ENCODE measurements at regions not wholly inside any gene's neighbourhood (a gene's known extent, or its start where the extent isn't known, plus 50 kb on each side); places are given as distances from the start of the nearest gene placed in this dataset.

DNA sequence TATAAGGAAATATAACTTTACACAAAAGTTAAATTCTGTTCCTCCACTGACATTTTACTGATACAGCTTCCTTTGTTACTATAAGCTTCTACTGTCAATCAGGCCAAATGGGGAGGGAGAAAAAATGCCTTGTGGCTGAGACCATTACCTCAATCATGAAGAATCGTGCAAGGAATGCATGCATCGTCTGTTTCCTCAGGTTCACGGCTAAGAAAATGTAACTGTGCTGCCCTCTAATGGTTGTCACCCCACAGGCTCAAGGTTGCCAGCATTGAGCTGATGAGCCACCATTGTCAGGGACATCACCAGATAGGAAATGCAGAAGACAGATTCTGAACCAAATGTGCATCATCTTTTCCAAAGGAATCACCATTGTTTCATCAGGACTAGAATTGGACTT is 426.9 kb downstream of the CDH2 start:
- no peak for DNase-seq

DNA sequence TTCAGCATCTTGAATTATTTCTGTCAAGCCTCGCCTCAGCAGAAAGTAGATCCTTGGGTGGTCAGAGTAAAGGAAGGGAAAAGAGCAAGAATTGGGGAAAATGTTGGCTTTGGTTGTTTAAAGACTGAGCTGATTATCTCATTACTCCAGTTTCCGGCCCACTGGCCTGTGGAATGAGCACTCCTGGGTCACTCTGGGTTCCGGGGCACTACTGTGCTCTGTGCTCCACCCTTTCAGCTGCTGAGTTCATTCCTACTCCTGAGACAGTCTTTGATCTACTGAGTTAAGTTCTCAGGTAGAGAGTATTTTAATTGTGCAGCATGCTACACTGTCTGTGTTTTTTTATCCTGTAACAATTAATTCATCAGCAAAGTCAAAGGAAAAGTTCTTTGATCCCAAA is 427.7 kb downstream of the CDH2 start:
- DNase-seq = no peak

DNA sequence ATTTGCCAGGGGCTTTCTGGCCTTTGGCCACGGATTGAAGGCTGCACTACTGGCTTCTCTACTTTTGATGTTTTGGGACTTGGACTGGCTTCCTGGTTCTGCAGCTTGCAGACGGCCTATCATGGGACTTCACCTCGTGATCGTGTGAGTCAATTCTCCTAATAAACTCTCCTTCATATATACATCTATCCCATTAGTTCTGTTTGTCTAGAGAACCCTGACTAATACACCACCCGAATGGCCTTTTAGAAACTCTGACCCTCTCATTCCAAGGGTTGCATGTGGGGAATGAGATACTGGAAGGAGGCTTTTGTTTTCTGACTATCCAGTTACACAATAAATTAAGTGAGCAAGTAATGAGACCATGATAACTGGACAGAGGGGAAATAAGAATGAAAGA is 430.7 kb downstream of the CDH2 start:
- no peak for DNase-seq

DNA sequence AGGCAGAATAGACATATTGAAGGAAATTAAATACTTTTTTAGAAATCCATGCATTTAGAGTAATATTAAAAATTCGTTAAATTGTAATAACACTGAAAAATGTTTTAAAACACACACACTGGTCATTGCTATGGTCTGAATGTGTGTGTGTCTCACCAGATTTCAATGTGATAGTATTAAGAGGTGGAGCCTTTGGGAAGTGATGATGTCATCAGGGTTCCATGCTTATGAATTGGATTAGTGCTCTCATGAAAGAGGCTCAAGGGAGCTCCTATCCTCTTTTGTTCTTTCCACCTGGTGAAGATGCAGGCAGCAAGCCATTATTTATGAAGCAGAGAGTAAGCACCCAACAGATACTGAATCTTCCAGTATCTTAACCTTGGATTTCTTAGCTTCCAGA is 441.8 kb downstream of the CDH2 start:
- DNase-seq = no peak

DNA sequence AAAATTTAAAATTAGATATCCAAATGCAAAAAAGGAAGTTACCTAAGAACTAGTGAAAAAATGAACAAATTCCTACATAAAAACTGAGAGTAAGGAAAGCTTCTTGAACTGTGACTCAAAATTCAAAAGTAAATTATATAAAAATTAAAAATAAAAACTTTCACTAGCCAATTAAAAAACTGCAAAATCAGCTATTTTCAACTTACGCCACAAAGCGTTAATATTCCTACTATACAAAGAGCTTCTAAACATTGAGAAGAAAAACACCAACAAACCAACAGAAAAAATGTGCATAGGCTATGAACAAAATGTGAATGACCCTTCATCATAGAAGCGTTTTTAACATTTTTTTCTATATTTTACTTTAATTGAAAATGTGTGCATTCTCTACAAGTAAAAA is 445.7 kb downstream of the CDH2 start:
- no peak for DNase-seq

DNA sequence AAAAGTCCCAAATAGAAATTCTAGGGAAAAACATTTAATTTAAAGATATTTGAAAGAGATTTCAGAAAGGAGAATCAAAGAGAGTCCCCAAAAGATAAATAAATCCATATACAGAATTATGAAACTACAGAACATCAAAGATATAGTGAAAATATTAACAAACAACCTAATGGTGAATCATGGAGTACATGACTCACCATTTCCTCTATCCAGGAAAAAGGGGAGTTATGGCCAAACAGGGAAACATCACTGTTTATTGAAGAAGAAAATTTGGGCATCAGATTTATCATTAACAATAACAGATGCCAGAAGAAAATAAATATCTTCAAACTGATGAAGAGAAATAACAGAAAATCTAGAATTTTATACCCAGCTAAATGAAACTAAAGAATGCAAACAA is 448.3 kb downstream of the CDH2 start:
- DNase-seq = no peak

DNA sequence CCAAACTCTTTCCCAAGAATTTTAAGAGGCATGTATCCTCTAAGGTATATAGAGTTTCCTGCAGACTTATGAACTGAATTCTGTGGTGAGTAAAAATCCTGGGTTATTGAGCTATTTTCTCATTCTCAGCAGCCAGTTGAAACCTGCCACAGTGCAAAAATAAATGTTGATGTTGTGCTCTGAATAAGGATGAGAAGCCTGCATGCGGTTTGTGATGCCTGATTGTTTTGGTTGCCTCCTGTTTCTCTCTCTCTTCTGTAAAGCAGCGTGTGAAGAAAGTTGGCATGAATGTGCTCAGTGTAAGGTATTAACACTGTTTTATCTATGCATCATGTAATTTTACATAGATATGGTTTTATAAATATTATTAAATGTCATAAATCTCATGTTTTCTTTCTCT is 452.6 kb downstream of the CDH2 start:
- no peak for DNase-seq

DNA sequence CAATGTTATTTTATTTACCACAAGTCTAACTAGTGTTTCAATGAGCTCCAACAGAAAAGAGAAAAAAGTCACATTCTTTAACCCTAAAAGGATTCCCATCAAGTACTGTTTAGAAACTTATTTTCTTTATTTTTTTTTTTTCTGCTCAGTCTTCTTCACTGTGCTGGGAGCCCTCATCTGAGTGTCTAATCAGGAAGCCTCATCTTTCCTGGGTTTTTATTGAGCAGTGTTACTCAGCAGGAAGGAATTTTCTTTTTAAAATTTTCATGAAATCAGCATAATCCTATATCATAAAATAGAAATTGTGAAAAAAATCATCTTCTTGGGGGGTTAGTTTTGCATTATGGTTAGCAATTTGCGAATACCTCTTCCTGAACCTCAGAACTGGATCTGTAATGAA is 453.8 kb downstream of the CDH2 start:
- no peak for DNase-seq

DNA sequence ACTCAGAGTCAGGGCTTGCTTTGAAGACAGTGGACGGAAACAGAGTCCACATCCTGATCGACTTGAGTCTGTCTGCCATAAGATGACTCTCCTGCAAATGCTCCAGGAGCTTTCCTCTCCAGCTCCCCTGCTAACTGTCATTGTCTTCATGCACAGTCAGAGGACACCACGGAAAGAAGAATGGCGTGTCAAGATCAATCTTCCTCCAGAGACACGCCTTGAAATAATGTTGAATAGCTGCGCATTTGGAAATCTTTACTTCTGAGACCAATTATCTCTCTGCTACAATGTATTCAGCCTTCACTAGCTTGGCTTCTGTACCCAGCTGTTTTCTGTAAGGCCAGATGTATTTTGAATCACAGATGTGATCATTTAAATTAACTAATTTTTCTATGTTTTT is 457.2 kb downstream of the CDH2 start:
- no peak for DNase-seq

DNA sequence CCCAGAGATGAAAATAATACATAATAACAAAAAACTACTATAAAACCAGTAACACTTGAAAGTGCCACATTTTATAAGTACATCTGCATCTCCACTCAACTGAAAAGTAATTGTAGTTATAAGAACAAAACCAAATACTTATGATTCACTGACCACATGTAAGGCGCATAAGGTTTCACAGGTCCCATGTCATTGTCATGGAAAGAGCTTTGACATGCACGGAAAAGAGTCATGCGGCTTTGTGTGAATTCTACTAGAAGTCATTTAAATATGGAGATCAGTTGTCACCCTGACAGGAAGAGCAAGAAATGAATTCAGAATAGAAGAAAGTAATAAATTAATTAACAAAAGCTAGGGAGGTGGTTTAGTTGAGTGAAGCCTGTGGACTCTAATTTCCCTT is 459.1 kb downstream of the CDH2 start:
- no peak for DNase-seq

DNA sequence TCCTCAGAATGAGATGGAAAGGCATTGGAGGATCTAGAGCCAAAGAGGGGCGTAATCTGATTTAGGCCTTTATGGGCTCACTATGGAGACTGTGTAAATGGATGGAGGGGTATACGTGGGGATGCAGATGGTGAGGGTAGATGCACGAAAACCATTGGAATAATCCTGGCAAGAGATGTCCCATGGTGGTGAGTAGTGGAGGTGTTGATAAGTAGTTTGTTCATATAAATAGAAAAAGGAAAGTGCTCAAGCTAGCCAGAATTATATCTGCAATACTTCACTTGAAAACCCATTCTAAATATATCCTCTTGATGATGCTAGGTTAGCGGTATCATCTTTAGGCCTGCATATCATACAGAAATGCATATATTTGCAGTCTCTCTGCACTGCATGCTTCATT is 459.7 kb downstream of the CDH2 start:
- DNase-seq = no peak

DNA sequence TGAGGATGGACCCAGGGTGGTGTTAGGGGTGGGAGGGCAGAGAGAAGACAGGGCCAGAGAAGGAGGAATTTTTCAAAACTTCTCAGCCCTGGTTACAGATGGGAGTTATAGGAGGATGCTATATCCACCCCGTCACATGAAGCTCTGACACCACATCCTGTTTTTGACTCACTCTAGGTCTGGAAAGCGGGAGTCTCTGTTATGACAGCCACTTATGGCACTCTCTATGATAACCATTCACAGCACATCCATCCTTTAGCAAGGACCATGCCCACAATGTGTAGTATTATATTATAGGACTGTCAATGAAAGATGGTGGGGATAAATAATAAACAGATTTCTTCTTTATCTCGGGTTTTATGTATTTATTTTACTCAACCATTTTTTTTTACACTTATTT is 461.2 kb downstream of the CDH2 start:
- DNase-seq = no peak

DNA sequence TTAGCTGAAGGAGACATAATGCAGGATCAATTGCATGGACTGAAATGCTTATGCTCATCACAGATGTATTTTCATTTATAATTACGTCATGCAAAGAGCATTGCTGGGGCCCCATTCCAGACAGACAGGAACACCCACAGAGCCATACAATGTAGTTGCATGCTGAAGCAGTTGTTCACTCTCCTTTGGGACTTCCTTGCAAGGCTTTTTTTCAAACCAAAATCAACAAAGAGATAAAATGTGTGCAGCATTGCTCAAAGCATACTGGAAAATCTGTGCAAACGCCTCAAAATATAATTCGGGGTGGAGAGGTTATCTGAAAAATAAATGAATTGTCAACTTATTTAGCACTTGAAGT is 463.2 kb downstream of the CDH2 start:
- DNase-seq = no peak

DNA sequence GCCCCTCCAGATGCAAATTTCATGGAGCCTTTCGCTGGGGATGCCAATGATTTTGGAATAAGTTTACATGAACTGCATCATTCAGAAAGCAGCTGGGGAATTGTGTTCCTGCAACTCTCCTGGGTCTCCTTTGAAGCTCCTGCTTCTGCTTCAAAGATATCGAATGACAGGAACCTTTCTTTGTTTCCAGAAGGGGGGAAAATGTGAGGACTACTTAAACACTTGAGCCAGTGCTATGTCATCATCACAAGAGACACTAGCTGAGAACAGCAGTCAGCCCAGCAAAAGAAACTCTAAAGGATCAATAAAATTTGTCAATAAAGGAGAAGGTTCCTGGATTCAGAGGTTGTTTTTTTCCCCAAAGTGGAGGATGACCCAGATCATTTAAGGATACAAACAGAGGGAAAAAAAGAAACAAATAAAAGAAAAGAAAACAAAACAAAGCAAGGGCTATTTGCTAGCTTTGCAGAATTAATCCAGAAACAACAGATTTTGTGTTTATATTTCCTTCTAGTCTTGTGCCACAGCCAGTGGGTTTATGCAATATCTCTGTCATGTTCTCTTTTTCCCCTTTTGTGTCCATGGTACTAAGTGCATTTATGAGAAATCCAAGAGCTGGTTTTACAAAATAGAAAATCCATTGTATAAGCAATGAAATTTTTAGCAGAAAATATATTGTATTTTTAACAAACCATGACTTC is 463.7 kb downstream of the CDH2 start:
- DNase-seq = no peak

DNA sequence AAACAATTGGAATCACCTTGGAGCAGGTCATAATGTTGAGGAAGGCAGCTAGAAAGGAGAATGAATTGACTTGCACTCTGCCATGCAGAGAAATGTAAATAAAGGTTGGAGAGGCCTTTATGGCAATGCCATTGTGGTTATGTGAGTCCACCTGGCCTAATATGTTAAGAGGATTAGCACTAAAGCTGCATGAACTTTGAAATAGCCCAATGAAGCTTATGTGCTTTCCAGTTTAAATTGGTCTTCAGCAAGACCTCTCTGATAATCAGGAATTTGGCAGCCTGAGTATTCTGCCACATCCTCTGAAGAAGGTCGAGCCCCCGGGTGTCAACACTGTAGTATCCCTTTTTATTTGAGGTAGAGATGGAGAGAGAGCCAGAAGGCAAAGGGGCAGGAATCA is 464.9 kb downstream of the CDH2 start:
- DNase-seq = no peak

DNA sequence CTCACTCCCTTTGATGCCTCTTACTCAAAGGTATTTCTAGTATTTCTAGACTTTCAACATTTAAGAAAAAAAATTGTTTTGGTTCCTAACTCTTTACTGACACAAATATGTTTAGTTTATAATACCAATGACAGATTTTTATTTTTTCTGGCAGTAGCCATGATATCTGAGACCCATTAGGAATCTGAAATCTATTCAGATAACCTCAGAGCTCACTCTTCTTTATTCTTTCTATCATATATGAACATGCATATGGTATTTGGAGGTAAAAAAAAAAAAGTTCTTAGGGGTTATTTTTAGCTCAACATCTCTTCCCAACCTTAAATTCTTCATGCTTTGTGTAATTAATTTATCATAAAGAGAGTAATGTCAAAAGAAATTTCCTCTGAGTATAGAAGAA is 465.5 kb downstream of the CDH2 start:
- no peak for DNase-seq

DNA sequence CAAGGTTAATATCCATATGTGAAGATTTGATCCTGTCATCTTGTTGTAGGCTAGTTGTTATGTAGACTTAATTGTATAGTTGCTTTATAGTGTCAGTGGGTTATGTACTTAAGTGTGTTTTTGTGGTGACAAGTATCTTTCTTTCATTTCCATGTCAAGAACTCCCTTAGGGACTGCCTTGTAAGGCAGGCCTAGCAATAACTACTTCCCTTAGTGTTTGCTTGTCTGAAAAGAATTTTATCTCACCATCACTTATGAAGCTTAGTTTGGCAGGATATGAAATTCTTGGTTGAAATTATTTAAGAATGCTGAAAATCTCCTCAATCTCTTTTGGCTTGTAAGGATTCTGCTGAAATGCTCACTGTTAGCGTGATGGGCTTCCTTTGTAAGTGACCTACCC is 467.6 kb downstream of the CDH2 start:
- no peak for DNase-seq

DNA sequence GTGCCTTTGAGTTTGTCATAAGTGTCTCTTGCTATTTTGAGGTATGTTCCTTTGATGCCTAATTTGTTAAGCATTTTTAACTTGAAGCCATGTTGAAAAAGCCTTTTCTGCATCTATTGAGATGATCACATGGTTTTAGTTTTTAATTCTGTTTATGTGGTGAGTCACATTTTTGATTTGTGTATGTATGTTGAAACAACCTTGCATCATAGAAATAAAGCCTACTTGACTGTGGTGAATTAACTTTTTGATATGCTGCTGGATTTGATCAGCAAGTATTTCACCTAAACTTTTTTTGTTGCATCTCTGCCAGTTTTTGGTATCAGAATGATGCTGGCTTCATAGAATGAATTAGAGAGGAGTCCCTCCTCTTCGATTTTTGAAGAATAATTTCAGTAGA is 469.7 kb downstream of the CDH2 start:
- DNase-seq = no peak

DNA sequence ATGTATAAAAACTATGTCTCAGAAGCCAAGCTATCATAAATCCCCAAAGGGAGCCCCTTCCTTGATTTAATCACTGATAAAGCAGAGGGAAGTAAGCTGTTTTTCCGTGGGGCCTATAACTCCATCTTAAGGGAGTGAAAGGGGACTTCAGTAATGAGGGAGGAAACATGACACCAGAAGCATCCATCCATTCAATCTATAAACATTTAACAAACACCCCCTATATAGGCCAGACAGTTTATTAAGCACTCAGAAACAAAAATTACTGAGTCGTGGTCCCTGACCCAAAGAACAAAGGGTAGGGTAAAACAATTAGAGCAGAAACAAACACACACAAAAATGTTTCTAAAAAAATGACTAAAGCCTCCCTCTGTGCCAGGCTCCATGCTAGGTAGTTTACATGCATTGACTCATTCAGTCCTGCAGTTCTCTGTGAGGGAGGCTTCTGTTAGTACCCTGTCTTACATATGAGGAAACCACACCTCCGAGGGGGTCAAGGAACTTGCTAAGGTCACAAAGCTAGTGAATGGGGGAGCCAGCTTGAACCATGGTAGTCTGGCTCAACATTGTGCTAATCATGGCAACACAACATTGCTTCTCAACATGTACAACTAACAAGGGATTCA is 472.1 kb downstream of the CDH2 start:
- DNase-seq = no peak

DNA sequence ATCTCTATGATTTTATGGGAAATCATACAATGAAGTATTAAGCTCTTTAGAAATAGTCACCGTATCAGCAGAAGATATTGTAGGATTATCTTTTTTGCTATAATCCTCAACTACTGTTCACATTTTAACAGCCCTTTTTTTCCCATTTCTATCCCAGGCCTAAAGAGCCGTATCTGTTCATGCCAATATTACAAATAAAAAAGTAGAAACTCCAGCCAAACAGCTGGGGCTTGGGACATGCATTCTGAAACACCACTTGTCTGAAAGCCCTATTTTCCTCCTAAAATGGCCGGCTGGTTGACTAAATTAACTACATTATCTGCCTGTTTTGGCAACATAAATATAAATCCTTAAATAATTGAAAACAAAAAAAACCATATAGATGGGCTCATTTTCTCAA is 477.8 kb downstream of the CDH2 start:
- DNase-seq = no peak

DNA sequence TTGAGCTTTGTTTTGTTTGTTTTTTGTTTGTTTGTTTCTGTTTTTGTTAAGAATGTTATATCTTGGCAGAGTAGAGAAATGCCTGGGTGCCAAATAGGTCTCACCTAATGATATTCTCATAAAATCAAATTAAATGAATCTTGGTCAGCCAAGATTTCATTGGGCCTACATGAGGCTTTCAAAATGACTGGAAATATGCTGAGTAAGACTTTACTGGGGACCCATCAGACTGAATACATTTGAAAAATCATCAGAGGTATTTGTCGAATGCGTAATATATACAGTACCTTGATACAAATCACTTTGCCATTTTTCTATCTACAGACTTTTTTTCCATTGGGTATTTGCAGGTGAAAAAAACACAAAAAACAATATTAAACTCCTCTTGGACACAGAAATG is 480.8 kb downstream of the CDH2 start:
- DNase-seq = no peak

DNA sequence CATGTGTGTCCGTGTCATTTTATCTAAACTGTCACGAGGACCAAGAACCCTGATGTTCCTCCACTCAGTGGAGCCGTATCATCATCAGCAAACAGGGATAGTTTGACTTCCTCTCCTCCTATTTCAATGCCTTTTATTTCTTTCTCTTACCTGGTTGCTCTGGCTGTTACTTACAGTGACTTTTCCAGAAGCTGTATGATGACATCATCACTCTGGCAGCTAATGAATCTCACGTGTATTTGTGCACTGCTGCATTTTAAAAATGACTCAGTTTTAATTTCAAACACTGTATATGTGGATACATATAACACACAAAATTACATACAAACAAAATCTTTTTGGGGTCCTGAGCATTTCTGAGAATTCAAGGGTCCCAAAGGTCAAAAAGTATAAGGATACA is 481.4 kb downstream of the CDH2 start:
- DNase-seq = no peak

DNA sequence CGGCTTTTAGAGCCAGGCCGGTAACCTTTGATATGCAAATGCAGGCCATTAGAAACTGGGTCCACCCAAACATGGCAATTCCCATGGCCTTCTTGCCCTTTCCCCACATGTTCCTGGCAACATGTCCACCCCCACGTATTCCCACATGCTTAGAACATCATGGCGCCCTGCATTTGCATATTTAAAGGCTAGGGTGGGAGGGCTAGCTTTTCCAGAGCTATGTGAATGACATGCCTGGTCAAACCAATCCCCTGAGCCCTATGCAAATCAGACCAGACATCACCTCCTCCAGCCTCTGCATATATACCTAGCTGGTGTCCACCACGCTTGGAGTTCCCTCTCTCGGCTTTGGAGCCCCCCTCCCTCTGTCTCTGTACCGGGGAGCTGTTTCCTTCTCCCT is 481.9 kb downstream of the CDH2 start:
- no peak for DNase-seq

DNA sequence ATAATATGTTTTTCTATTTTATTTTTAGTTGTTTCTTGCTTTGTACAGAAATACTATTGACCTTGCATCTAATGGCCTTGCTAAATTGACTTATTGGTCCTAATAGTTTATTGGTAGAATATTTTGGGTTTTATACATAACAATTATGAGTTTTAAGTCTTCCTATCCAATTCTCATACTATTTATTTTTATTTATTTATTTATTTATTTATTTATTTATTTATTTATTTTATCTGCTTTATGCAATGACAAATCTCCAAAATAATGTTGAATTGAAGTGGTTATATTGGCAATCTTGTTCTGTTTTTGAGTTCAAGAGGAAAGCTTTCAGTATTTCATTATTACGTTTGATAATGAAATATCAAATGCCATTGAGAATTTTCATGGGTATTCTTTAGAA is 488.3 kb downstream of the CDH2 start:
- no peak for DNase-seq

DNA sequence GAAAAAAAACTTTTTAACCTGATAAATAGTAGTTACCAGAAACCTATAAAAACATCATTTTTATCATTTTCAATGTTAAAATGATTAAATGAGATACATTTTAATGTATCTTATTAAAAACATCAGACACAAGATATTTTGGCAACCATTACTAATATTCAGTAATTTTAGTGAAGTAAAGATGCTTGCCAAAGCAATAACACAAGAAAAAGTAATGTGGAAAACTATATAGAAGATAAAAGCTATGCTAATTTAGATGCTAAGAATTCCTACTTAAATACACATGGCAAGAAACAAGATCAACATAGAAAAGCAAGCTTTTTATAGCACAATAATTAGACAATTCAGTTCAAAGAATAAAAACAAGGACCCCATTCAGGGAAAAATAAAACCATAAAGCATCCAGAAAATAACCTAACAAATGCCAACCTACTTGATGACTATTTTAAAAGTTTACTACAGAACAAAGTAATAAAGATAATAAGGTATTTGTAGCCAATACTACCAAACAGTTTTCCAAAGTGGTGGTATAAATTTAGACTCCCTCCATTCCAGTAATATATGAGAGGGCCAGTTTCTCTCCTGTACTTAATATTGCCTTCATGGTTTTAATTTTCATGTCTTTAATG is 489.5 kb downstream of the CDH2 start:
- no peak for DNase-seq
